Neural progenitor cell (in vitro differentiated cells): ENCODE measurements at regions not wholly inside any gene's neighbourhood (a gene's known extent, or its start where the extent isn't known, plus 50 kb on each side); places are given as distances from the start of the nearest gene placed in this dataset.

ENCODE experiments used
- DNase-seq: peaks from one replicate; pipeline ENCODE4 v3.0.0-alpha.2; 2016; ENCODE audit warnings: low spot score
- H2AFZ ChIP-seq: fragments of 200-600 bp; sonication (generic); replicated peaks from 2 replicates; pipeline ENCODE4 v1.6.1; 2016; ENCODE audit warnings: antibody characterized with exemption
- H3F3A ChIP-seq: fragments of 200-600 bp; sonication (generic); 2 replicates; pipeline ENCODE4 v1.6.1; 2016; ENCODE audit warnings: antibody characterized with exemption, low read depth
- H3K27ac ChIP-seq: fragments of 200-600 bp; sonication (generic); 2 replicates; pipeline ENCODE4 v1.5.1; 2016; ENCODE audit warnings: mild to moderate bottlenecking
- H3K27me3 ChIP-seq: fragments of 200-600 bp; sonication (generic); 2 replicates; pipeline ENCODE4 v1.6.1; 2016; ENCODE audit warnings: mild to moderate bottlenecking, moderate library complexity
- H3K36me3 ChIP-seq: fragments of 200-600 bp; sonication (generic); 2 replicates; pipeline ENCODE4 v1.5.1; 2016
- H3K4me1 ChIP-seq: fragments of 200-600 bp; sonication (generic); 2 replicates; pipeline ENCODE4 v1.6.1; 2016; ENCODE audit warnings: mixed run types
- H3K4me2 ChIP-seq: fragments of 200-600 bp; sonication (generic); 2 replicates; pipeline ENCODE4 v1.6.1; 2016
- H3K4me3 ChIP-seq: fragments of 200-600 bp; sonication (generic); 2 replicates; pipeline ENCODE4 v1.5.1; 2016
- H3K79me2 ChIP-seq: fragments of 200-600 bp; sonication (generic); 2 replicates; pipeline ENCODE4 v1.6.1; 2016; ENCODE audit warnings: low read depth
- H3K9ac ChIP-seq: fragments of 200-600 bp; sonication (generic); 2 replicates; pipeline ENCODE4 v1.6.1; 2016
- H3K9me3 ChIP-seq: fragments of 200-600 bp; sonication (generic); 2 replicates; pipeline ENCODE4 v1.5.1; 2016; ENCODE audit warnings: low read depth
- H4K20me1 ChIP-seq: fragments of 200-600 bp; sonication (generic); 2 replicates; pipeline ENCODE4 v1.6.1; 2016; ENCODE audit warnings: low read depth
- H3K27ac Mint-ChIP-seq: 3 replicates; pipeline ENCODE4 v1.8.0; 2021; ENCODE audit warnings: mixed read lengths
- H3K27me3 Mint-ChIP-seq: 2 replicates; pipeline ENCODE4 v1.8.0; 2022; ENCODE audit warnings: low read depth, mild to moderate bottlenecking, inconsistent platforms, moderate library complexity, mixed read lengths; ENCODE audit not compliant: insufficient read depth
- H3K36me3 Mint-ChIP-seq: 3 replicates; pipeline ENCODE4 v1.8.0; 2021; ENCODE audit warnings: mixed read lengths
- H3K4me1 Mint-ChIP-seq: 3 replicates; pipeline ENCODE4 v1.8.0; 2021; ENCODE audit warnings: mixed read lengths
- H3K4me3 Mint-ChIP-seq: 3 replicates; pipeline ENCODE4 v1.8.0; 2021; ENCODE audit warnings: mild to moderate bottlenecking, moderate library complexity, mixed read lengths
- H3K9me3 Mint-ChIP-seq: 3 replicates; pipeline ENCODE4 v1.8.0; 2020; ENCODE audit warnings: mixed read lengths
- CTCF ChIP-seq: fragments of 200-600 bp; sonication (generic); IDR thresholded peaks from 2 replicates; pipeline ENCODE4 v1.5.1; 2017; ENCODE audit warnings: antibody characterized with exemption, mild to moderate bottlenecking
- EZH2 ChIP-seq: fragments of 200-600 bp; sonication (generic); IDR thresholded peaks from 2 replicates; pipeline ENCODE4 v1.6.1; 2017; ENCODE audit warnings: antibody characterized with exemption, mild to moderate bottlenecking, moderate library complexity
- EZH2phosphoT487 ChIP-seq: fragments of 200-600 bp; sonication (generic); IDR thresholded peaks from 2 replicates; pipeline ENCODE4 v1.6.1; 2017; ENCODE audit warnings: antibody characterized with exemption

- H3K4me1 Mint-ChIP-seq: peaks cover 69% of the 10 kb centered on the region
- Histone ChIP-seq H3K9me3 (no peaks in the 10 kb centered on the region), H3F3A (peaks cover 27% of the 10 kb centered on the region), H3K4me3 (no peak overlapping the region), H3K36me3 (no peaks in the 10 kb centered on the region), H4K20me1 (no peaks in the 10 kb centered on the region), H3K9ac (no peak overlapping the region), H3K27ac (no peak overlapping the region), H3K27me3 (no peaks in the 10 kb centered on the region), H3K4me2 (no peak overlapping the region), H3K79me2 (no peaks in the 10 kb centered on the region), H3K4me1 (peaks cover 28% of the 10 kb centered on the region), H2AFZ (no peak overlapping the region)
- H3K27me3 Mint-ChIP-seq: peaks cover 17% of the 10 kb centered on the region
- no peaks in the 10 kb centered on the region for H3K36me3 Mint-ChIP-seq
- no peak for DNase-seq
- H3K27ac Mint-ChIP-seq: no peak overlapping the region
- H3K4me3 Mint-ChIP-seq: no peak overlapping the region
- TF ChIP-seq EZH2 (no peak), CTCF (no peak), EZH2phosphoT487 (no peak)
- H3K9me3 Mint-ChIP-seq: no peaks in the 10 kb centered on the region
These were observed 255.6 kb downstream of the LRFN2 start for GRCh38 chr6:40331545-40331944.

GRCh38 chr6:40330301-40330721 is 256.9 kb downstream of the LRFN2 start:
- no peaks in the 10 kb centered on the region for H4K20me1 ChIP-seq
- H3K27ac ChIP-seq: no peak overlapping the region
- Mint-ChIP-seq H3K4me1 (peaks cover 57% of the 10 kb centered on the region), H3K4me3 (no peak overlapping the region), H3K27ac (no peak overlapping the region), H3K36me3 (no peaks in the 10 kb centered on the region), H3K27me3 (peaks cover 14% of the 10 kb centered on the region), H3K9me3 (no peaks in the 10 kb centered on the region)
- H3K4me2 ChIP-seq: peak overlapping the region; percentile 13
- H3K9ac ChIP-seq: no peak overlapping the region
- H3K4me1 ChIP-seq: peaks cover 28% of the 10 kb centered on the region
- no peaks in the 10 kb centered on the region for H3K9me3 ChIP-seq
- H3K27me3 ChIP-seq: no peaks in the 10 kb centered on the region
- no peak overlapping the region for H2AFZ ChIP-seq
- H3K79me2 ChIP-seq: no peaks in the 10 kb centered on the region
- no peaks in the 10 kb centered on the region for H3K36me3 ChIP-seq
- no peak for DNase-seq
- TF ChIP-seq EZH2phosphoT487 (no peak), CTCF (no peak), EZH2 (no peak)
- H3K4me3 ChIP-seq: no peak overlapping the region
- H3F3A ChIP-seq: peaks cover 27% of the 10 kb centered on the region

- Histone ChIP-seq H3K27me3 (no peaks in the 10 kb centered on the region), H3K27ac (no peak overlapping the region), H3K36me3 (no peaks in the 10 kb centered on the region), H3F3A (peaks cover 16% of the 10 kb centered on the region), H3K9ac (no peak overlapping the region), H3K4me3 (no peak overlapping the region), H3K4me2 (no peak overlapping the region), H3K79me2 (no peaks in the 10 kb centered on the region), H3K9me3 (no peaks in the 10 kb centered on the region), H4K20me1 (no peaks in the 10 kb centered on the region), H2AFZ (no peak overlapping the region), H3K4me1 (peaks cover 17% of the 10 kb centered on the region)
- Mint-ChIP-seq H3K27ac (no peak overlapping the region), H3K9me3 (no peaks in the 10 kb centered on the region), H3K27me3 (peaks cover 13% of the 10 kb centered on the region), H3K4me1 (peaks cover 52% of the 10 kb centered on the region), H3K36me3 (no peaks in the 10 kb centered on the region), H3K4me3 (no peak overlapping the region)
- TF ChIP-seq CTCF (no peak), EZH2phosphoT487 (no peak), EZH2 (no peak)
- DNase-seq: no peak
These were observed 258.1 kb downstream of the LRFN2 start for GRCh38 chr6:40328986-40329545.
